ENCODE measurements at regions not wholly inside any gene's neighbourhood (a gene's known extent, or its start where the extent isn't known, plus 50 kb on each side); places are given as distances from the start of the nearest gene placed in this dataset.

GRCh38 chr6:41428336-41428995, 93.1 kb downstream of the NCR2 start:
- no peaks in the 10 kb centered on the region for H3K79me1 ChIP-seq (ENCODE audit: low read depth in 1 of 2, low read length in 2 of 2)
- H4K20me1 ChIP-seq (ENCODE audit: insufficient read depth, low read length): no peaks in the 10 kb centered on the region
- H3K4me2 ChIP-seq (ENCODE audit: low read depth, low read length): peak overlapping the region; percentile 43; the same call in 1 of the 2 replicates
- H3K9me1 ChIP-seq (ENCODE audit: insufficient read depth, low read length): no peaks in the 10 kb centered on the region
- H3K27ac ChIP-seq (ENCODE audit: insufficient read depth, low read length): no peak overlapping the region
- no peak overlapping the region for H3K4ac ChIP-seq (ENCODE audit: low read depth, low read length)
- no peak overlapping the region for H3K14ac ChIP-seq (replicated peaks; ENCODE audit: low read depth, low read length)
- no peaks in the 10 kb centered on the region for H3K36me3 ChIP-seq (ENCODE audit: control insufficient read depth, insufficient read depth, low read length)
- H2BK15ac ChIP-seq (ENCODE audit: low read depth, low read length): no peak overlapping the region
- H2BK20ac ChIP-seq (ENCODE audit: low read depth, low read length): no peak overlapping the region
- ChIA-PET CTCF (no interaction called here), POLR2A (ENCODE audit: unreplicated experiment) (no interaction called here)
- H3K23ac ChIP-seq (ENCODE audit: low read depth, low read length): no peak overlapping the region
- no peak for DNase-seq
- BruUV-seq (replicated peaks): no TSS peak
- no peak overlapping the region for H4K8ac ChIP-seq (ENCODE audit: low read depth in 2 of 2, low read length in 2 of 2)
- no peak overlapping the region for H2BK120ac ChIP-seq (ENCODE audit: low read depth, low read length)
- no peak overlapping the region for H3K56ac ChIP-seq (ENCODE audit: extremely low read depth, insufficient read depth, low read length)
- 33 to 100% methylated on average over 1 to 3 of the region's 35 CpGs for WGBS, 2 experiments (ENCODE audit: extremely low coverage in 2 of 2, insufficient read length in 1 of 2)
- H3K9me3 ChIP-seq (ENCODE audit: control insufficient read depth, insufficient read depth, low read length): no peaks in the 10 kb centered on the region
- no peak overlapping the region for H3K9ac ChIP-seq (ENCODE audit: low read depth, low read length)
- no peak overlapping the region for H2AFZ ChIP-seq (replicated peaks; ENCODE audit: low read length, poor library complexity)
- peaks cover 5% of the 10 kb centered on the region for H3K4me1 ChIP-seq (ENCODE audit: control insufficient read depth, insufficient read depth, low read length)
- ATAC-seq (ENCODE audit: low read depth): no peak
- H2AK5ac ChIP-seq (ENCODE audit: low read depth, low read length): no peak overlapping the region
- in situ Hi-C loops (cut with MboI; ENCODE audit: low sequenced_read_pairs) (no loop called here), dilution Hi-C loops (cut with HindIII; ENCODE audit: low sequenced_read_pairs, unreplicated experiment) (no loop called here), intact Hi-C loops (cut with micrococcal nuclease) (no loop called here)
- no peak overlapping the region for H4K5ac ChIP-seq (ENCODE audit: low read depth, low read length)
- H2AK9ac ChIP-seq (replicated peaks; ENCODE audit: low read depth, low read length, poor library complexity): no peak overlapping the region
- H2BK5ac ChIP-seq (ENCODE audit: low read depth, low read length, poor library complexity, severe bottlenecking): no peak overlapping the region
- no peak overlapping the region for H3K18ac ChIP-seq (ENCODE audit: low read depth, low read length)
- no peak for TF ChIP-seq RFX5 (IDR thresholded peaks at IDR 0.05; ENCODE audit: low read depth, low read length)
- no peak for TF ChIP-seq CHD1 (IDR thresholded peaks at IDR 0.05; ENCODE audit: low read depth, low read length)
- no peak for TF ChIP-seq MAZ (IDR thresholded peaks at IDR 0.05; ENCODE audit: borderline replicate concordance, low read depth, low read length)
- no peak for TF ChIP-seq CEBPB (IDR thresholded peaks at IDR 0.05; ENCODE audit: low read depth, low read length)
- no peak for TF ChIP-seq MXI1 (IDR thresholded peaks at IDR 0.05; ENCODE audit: borderline replicate concordance, low read depth, low read length)
- TF ChIP-seq CTCF (conservative IDR thresholded peaks at IDR 0.05; ENCODE audit: low read depth, low read length): no peak
- TF ChIP-seq RCOR1 (IDR thresholded peaks at IDR 0.05; ENCODE audit: insufficient replicate concordance, low read length): no peak
- TF ChIP-seq MAFK (IDR thresholded peaks at IDR 0.05; ENCODE audit: low read depth, low read length): no peak
- TF ChIP-seq RAD21 (IDR thresholded peaks at IDR 0.05; ENCODE audit: low read length): no peak
- no peak for TF ChIP-seq BHLHE40 (IDR thresholded peaks at IDR 0.05; ENCODE audit: low read depth, low read length)
- TF ChIP-seq ELK1 (IDR thresholded peaks at IDR 0.05; ENCODE audit: borderline replicate concordance, low read depth, low read length): no peak
- H4K91ac ChIP-seq (ENCODE audit: insufficient read depth, low read depth, low read length): no peak overlapping the region
- no peak overlapping the region; the same call in 1 of the 2 replicates for H3K4me3 ChIP-seq (ENCODE audit: insufficient read depth, low read depth, low read length)
- peaks cover 51% of the 10 kb centered on the region for H3K27me3 ChIP-seq (ENCODE audit: control insufficient read depth, insufficient read depth, low read length)

All from IMR-90 (cell line).